Mucosa of descending colon (tissue), 3 donors: ENCODE measurements at regions not wholly inside any gene's neighbourhood (a gene's known extent, or its start where the extent isn't known, plus 50 kb on each side); places are given as distances from the start of the nearest gene placed in this dataset.

Experiments
- ATAC-seq: fragments of 200-7000 bp; cut with Tn5 transposase; one replicate; pipeline ENCODE4 v1.9.1; 2020; ENCODE audit warnings: mild to moderate bottlenecking, moderate library complexity
- DNase-seq, 3 donors: peaks; one replicate each; pipeline ENCODE4 v3.0.0-alpha.2; 2020
- H3K36me3 ChIP-seq: fragments of 200-600 bp; one replicate; pipeline ENCODE4 v1.8.0; 2021; ENCODE audit warnings: low read depth, mild to moderate bottlenecking
- H3K4me1 ChIP-seq: fragments of 200-600 bp; one replicate; pipeline ENCODE4 v1.8.0; 2021; ENCODE audit warnings: low read depth, mild to moderate bottlenecking
- H3K4me3 ChIP-seq: fragments of 200-600 bp; one replicate; pipeline ENCODE4 v1.8.0; 2021; ENCODE audit warnings: mild to moderate bottlenecking
- H3K9me3 ChIP-seq: fragments of 200-600 bp; one replicate; pipeline ENCODE4 v1.8.0; 2021; ENCODE audit warnings: mild to moderate bottlenecking
- CTCF ChIP-seq: fragments of 200-600 bp; IDR thresholded peaks from one replicate; pipeline ENCODE4 v1.8.0; 2022; ENCODE audit warnings: antibody characterized with exemption, mild to moderate bottlenecking
- intact Hi-C, 2 donors: fragments of 100-400 bp; cut with DNase I in 1 of 2; cut with micrococcal nuclease in 1 of 2; formaldehyde crosslinking; loops; one replicate each; pipeline versions ENCODE4 v1.11.0 to v1.11.1; 2022; cut with DNase I, micrococcal nuclease
- donor health status: DM: no; HTN: no; CAD: no; lungs with moderate emphysema.
- donor health status: DM: no; HTN: no; CAD: no.
- donor health status: DM: no; HTN: yes; CAD: no.

DNA sequence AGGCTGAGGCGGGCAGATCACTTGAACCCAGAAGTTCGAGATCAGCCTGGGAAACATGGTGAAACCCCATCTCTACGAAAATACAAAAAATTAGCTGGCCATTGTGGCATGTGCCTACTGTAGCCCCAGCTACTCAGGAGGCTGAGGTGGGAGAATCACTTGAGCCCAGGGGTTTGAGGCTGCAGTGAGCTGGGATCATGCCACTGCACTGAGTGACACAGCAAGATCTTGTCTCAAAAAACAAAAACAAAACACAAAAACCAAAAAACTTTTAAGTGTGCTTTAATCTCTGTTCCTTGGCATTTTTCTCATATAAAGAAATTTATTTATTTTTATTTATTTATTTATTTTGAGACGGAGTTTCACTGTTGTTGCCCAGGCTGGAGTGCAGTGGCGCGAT, 208.2 kb downstream of the URB2 start:
- no peak for ATAC-seq
- H3K4me1 ChIP-seq = no peaks in the 10 kb centered on the region
- intact Hi-C loops = no loop called here
- H3K4me3 ChIP-seq = no peak overlapping the region
- no peak for DNase-seq
- TF ChIP-seq CTCF = no peak
- no peaks in the 10 kb centered on the region for H3K36me3 ChIP-seq
- no peaks in the 10 kb centered on the region for H3K9me3 ChIP-seq

DNA sequence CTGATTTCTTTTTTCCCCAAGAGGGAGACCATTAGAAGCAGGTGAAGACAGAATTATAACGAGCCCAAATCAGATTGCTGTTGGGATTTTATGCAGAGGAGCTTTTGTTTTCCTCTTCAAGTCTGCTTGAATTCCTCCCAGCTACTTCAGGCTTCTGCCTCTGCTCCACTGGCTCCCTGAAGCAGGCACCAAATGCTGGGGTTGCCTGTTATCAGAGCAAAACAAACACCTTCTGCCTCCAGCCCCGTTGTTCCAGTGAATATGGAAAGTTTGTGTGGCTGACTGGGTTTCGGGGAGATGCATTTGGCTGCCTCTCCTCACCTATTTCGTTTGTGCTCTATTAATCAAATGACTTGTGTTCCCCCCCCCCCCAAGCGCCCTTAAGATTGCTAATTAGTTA, 209.2 kb downstream of the URB2 start:
- ATAC-seq = no peak
- H3K4me1 ChIP-seq = no peaks in the 10 kb centered on the region
- intact Hi-C loops = no loop called here
- no peaks in the 10 kb centered on the region for H3K9me3 ChIP-seq
- no peak overlapping the region for H3K4me3 ChIP-seq
- TF ChIP-seq CTCF = no peak
- DNase-seq = no peak
- no peaks in the 10 kb centered on the region for H3K36me3 ChIP-seq

- DNase-seq = no peak
- no peaks in the 10 kb centered on the region for H3K36me3 ChIP-seq
- intact Hi-C loops = no loop called here
- no peak overlapping the region for H3K4me3 ChIP-seq
- TF ChIP-seq CTCF = no peak
- no peaks in the 10 kb centered on the region for H3K4me1 ChIP-seq
- H3K9me3 ChIP-seq = no peaks in the 10 kb centered on the region
- no peak for ATAC-seq
Measured at GRCh38 chr1:229836324-229836723, 210.3 kb downstream of the URB2 start.

GRCh38 chr1:229838204-229838603, 212.2 kb downstream of the URB2 start:
- Histone ChIP-seq H3K9me3 (no peaks in the 10 kb centered on the region), H3K36me3 (no peaks in the 10 kb centered on the region), H3K4me1 (peaks cover 1% of the 10 kb centered on the region), H3K4me3 (no peak overlapping the region)
- no peak for ATAC-seq
- TF ChIP-seq CTCF = no peak
- DNase-seq = no peak
- intact Hi-C loops = no loop called here

DNA sequence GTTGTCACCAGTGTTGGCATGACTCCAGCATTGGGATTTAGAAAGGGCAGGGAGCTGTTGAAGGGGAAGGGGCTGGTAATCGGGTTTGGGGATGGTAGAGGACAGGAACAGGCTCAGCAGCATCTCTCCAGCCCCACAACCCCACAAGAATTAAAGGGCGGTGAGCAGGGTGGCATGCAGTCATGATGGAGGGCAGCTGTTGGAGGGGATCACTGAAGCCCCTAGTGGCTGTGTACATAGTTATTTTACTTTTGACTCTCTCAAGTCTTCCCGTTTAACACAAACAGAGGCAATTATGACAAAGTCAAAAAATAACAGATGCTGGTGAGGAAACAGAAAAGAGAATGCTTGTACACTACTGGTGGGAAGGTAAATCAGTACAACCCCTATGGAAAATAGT, 213.8 kb downstream of the URB2 start:
- intact Hi-C loops = no loop called here
- no peak for ATAC-seq
- H3K4me3 ChIP-seq = no peak overlapping the region
- no peaks in the 10 kb centered on the region for H3K9me3 ChIP-seq
- no peak for DNase-seq
- no peak for TF ChIP-seq CTCF
- H3K4me1 ChIP-seq = peaks cover 14% of the 10 kb centered on the region
- H3K36me3 ChIP-seq = no peaks in the 10 kb centered on the region

GRCh38 chr1:229841230-229841629, 215.2 kb downstream of the URB2 start:
- H3K4me3 ChIP-seq = no peak overlapping the region
- H3K36me3 ChIP-seq = no peaks in the 10 kb centered on the region
- ATAC-seq (no peak), DNase-seq (no peak)
- no peaks in the 10 kb centered on the region for H3K9me3 ChIP-seq
- peaks cover 16% of the 10 kb centered on the region for H3K4me1 ChIP-seq
- intact Hi-C loops = no loop called here
- TF ChIP-seq CTCF = no peak
